Ishikawa (cell line): ENCODE measurements at regions not wholly inside any gene's neighbourhood (a gene's known extent, or its start where the extent isn't known, plus 50 kb on each side); places are given as distances from the start of the nearest gene placed in this dataset.

Source experiments
- CEBPB ChIP-seq: IDR thresholded peaks from 2 replicates; pipeline ENCODE4 v1.6.1; 2012
- CREB1 ChIP-seq: IDR thresholded peaks from 2 replicates; pipeline ENCODE4 v1.6.1; 2012; ENCODE audit warnings: low read depth
- EGR1 ChIP-seq: IDR thresholded peaks from 2 replicates; pipeline ENCODE4 v1.6.1; 2012
- EP300 ChIP-seq: IDR thresholded peaks from 2 replicates; pipeline ENCODE4 v1.6.1; 2012; ENCODE audit warnings: borderline replicate concordance
- FOXM1 ChIP-seq: IDR thresholded peaks from 2 replicates; pipeline ENCODE4 v1.6.1; 2012; ENCODE audit warnings: low read depth, borderline replicate concordance
- NFIC ChIP-seq: IDR thresholded peaks from 2 replicates; pipeline ENCODE4 v1.6.1; 2012
- RAD21 ChIP-seq: IDR thresholded peaks from 2 replicates; pipeline ENCODE4 v1.6.1; 2012; ENCODE audit warnings: low read depth
- REST ChIP-seq: IDR thresholded peaks from 2 replicates; pipeline ENCODE4 v1.6.1; 2012; ENCODE audit warnings: low read depth, mild to moderate bottlenecking
- TAF1 ChIP-seq: IDR thresholded peaks from 2 replicates; pipeline ENCODE4 v1.6.1; 2012; ENCODE audit warnings: low read depth, mild to moderate bottlenecking
- TCF12 ChIP-seq: IDR thresholded peaks from 2 replicates; pipeline ENCODE4 v1.6.1; 2012; ENCODE audit warnings: low read depth
- TEAD4 ChIP-seq: IDR thresholded peaks from 2 replicates; pipeline ENCODE4 v1.6.1; 2012
- USF1 ChIP-seq: IDR thresholded peaks from 2 replicates; pipeline ENCODE4 v1.6.1; 2012
- YY1 ChIP-seq: IDR thresholded peaks from 2 replicates; pipeline ENCODE4 v1.6.1; 2012; ENCODE audit warnings: low read depth
- ZBTB7A ChIP-seq: IDR thresholded peaks from 2 replicates; pipeline ENCODE4 v1.6.1; 2012; ENCODE audit warnings: low read depth
- TF ChIP-seq, protein P1 (sequence below): IDR thresholded peaks from 2 replicates; pipeline ENCODE4 v1.6.1; 2012

GRCh38 chr3:154015307-154015706 is 105.9 kb upstream of the ARHGEF26 start:
- TF ChIP-seq EGR1 (no peak), RAD21 (no peak), CREB1 (no peak), FOXM1 (no peak), CEBPB (no peak)

GRCh38 chr3:154018100-154018696 is 103.0 kb upstream of the ARHGEF26 start:
- peak; percentile 73 for TF ChIP-seq RAD21
- no peak for TF ChIP-seq CEBPB
- TF ChIP-seq TCF12, result no peak
- TF ChIP-seq ZBTB7A, result no peak
- TF ChIP-seq TEAD4, result no peak

DNA sequence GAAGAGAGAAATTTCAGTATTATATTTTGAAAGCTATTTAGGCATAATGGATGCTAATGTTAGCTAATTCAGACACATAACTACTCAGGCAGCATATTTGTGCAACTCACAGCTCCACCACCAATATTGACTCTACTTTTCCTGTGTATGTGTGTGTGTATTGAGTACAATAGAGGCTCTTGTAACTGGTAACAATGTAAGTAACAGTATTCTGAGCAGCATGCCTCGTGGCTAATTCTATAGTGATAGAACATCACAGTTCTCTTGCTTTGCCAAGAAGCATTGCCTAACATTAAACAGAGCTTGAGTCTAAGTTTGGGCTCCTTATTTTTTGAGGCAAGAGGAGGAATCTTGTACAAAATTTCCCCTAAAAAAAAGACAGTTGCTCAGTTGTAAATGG is 98.6 kb upstream of the ARHGEF26 start:
- no peak for TF ChIP-seq ZBTB7A
- no peak for TF ChIP-seq NFIC
- TF ChIP-seq, protein P1, sequence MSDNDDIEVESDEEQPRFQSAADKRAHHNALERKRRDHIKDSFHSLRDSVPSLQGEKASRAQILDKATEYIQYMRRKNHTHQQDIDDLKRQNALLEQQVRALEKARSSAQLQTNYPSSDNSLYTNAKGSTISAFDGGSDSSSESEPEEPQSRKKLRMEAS, result no peak
- TF ChIP-seq FOXM1, result no peak
- TF ChIP-seq EP300, result no peak
- no peak for TF ChIP-seq RAD21
- TF ChIP-seq TAF1, result no peak
- TF ChIP-seq USF1, result no peak
- no peak for TF ChIP-seq YY1
- no peak for TF ChIP-seq CREB1
- TF ChIP-seq EGR1, result no peak
- TF ChIP-seq TCF12, result no peak
- no peak for TF ChIP-seq CEBPB
- TF ChIP-seq REST, result no peak
- TF ChIP-seq TEAD4, result no peak

GRCh38 chr3:154023148-154023547 is 98.0 kb upstream of the ARHGEF26 start:
- TF ChIP-seq NFIC (no peak), EGR1 (no peak), TAF1 (no peak), REST (no peak), YY1 (no peak), EP300 (no peak), USF1 (no peak), TCF12 (no peak), CEBPB (no peak), TEAD4 (no peak), RAD21 (no peak), CREB1 (no peak), ZBTB7A (no peak), FOXM1 (no peak)
- TF ChIP-seq, protein P1, result no peak

- TF ChIP-seq ZBTB7A (no peak), YY1 (no peak), TCF12 (no peak), RAD21 (no peak)
- TF ChIP-seq, protein P1, result no peak
Measured at GRCh38 chr3:154025007-154025406, 96.2 kb upstream of the ARHGEF26 start.

DNA sequence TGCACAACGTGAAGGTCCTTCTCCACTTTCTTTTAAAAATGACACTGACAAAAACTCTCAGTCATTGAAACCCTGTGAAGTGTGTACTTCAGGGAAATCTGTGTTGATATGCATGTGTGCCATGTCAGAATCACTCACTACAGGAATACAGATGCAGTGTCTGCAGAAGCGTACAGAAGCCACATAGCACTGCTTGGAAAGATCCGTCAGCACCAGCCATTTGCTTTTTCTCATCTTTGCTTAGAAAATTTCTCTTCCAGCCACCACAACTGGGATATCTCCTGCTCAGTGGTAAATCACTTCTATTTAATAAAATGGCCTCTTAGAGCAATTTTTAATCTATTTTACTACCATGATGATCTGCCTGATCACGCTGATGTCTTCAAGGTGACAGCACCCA is 91.3 kb upstream of the ARHGEF26 start:
- no peak for TF ChIP-seq FOXM1
- no peak for TF ChIP-seq CREB1
- TF ChIP-seq EGR1, result no peak
- TF ChIP-seq, protein P1, result no peak
- TF ChIP-seq TCF12, result no peak
- TF ChIP-seq RAD21, result no peak
- no peak for TF ChIP-seq USF1
- TF ChIP-seq TAF1, result no peak
- TF ChIP-seq YY1, result no peak
- no peak for TF ChIP-seq CEBPB
- TF ChIP-seq NFIC, result no peak
- TF ChIP-seq REST, result no peak
- TF ChIP-seq EP300, result no peak
